IPS-NIHi7 (cell line): ENCODE measurements at regions not wholly inside any gene's neighbourhood (a gene's known extent, or its start where the extent isn't known, plus 50 kb on each side); places are given as distances from the start of the nearest gene placed in this dataset.
"Not testable (repeated sequence)": the region's sequence is repeated elsewhere in the genome, so short reads cannot be mapped to it uniquely, and the experiment has no call there.

ENCODE experiments used
- DNase-seq: peaks from one replicate; pipeline ENCODE4 v3.0.0; 2012; ENCODE audit warnings: mixed read lengths; ENCODE audit errors: extremely low spot score

DNA sequence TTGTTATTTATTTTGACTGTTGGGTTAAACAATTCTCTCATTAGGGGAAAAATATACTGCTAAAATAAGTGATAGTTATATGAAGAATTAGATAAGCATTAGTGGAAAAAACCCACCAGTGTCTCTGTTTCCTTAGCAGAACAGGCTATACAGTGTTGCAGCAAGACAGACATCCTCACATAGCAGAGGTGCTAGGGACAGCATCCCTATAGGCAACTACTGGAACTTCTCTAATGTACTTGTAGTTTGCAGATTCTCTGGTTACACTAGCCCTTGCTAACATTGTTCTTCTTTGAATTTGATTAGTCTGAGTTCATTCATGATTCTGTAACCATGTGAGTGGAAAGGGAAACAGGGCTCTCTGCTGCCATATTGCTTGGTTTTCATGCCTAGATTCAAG, 661.8 kb upstream of the RGMB start:
- peak; percentile 24 for DNase-seq

DNA sequence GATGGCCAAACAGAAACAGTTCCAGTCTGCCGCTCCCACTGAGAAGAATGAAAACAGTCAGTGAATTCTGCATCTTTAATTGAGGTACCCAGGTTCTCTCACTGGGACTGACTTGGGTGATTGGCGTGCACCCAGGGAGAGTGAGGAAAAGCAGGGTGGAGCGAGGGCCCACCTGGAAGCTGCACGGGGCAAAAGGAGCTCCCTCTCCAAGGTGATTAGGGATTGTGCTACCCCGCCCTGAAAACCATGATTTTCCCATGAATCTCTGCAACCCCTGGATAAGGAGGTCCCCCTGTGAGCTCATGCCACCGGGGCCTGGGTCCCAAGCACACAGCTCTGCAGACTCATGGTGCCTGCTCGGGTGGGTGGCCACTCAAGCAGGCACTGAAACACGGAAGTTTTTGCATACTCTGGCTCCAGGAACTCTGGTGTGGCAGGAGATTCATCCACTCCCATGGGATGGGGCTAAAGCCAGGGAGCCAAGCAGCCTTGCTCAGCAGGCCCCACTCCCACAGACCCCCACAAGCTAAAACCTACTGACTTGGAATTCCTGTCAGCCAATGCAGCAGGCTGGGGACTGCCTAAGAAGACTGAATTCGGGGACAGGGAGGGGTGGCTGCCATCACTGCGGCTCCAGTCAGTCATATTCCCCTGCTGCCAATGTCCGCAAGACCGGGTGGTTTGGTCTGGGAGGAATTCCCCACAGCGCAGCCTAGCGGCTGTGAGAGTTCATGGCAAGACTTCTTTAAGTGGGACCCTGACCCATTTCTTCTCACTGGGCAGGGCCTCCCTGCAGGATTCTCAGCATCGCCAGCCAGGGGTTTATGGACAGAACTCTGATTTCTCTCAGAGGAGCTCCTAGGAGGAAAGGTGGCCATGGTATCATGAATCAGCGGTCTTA, 652.2 kb upstream of the RGMB start:
- peak; percentile 41 for DNase-seq

DNA sequence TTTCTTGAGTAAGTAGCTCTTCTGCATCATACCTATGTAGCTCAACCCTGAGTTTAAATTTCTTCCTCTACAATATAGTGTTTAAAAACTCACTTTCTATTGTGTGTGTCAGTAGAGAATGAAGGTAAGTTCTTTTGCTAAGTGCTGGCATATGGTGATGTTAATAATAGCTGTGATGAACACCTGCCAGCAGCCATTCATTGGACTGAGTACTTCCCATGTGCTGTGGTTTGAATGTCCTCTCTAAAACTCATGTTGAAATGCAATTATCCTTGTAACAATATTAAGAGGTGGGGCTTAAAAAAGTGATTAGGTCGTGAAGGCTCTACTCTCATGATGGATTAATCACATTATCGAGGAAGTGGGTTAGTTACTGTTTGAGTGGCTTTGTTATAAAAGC, 645.2 kb upstream of the RGMB start:
- DNase-seq = no peak

DNA sequence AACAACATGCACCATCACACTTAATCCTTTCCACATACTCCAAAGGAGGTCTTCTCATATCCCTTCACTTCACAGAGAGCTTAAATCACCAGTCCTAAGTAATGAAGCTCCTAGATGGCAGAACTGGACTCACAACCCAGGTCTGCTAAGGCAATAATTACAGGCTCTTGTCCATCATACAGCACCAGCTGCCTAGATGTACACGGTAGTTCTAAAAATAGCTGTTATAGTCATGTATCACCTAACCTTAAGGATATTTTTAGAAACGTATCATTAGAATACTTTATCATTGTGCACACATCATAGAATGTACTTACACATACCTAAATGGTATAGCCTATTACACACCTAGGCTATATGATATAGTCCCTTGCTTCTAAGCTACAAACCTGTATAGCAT, 644.6 kb upstream of the RGMB start:
- no peak for DNase-seq

DNA sequence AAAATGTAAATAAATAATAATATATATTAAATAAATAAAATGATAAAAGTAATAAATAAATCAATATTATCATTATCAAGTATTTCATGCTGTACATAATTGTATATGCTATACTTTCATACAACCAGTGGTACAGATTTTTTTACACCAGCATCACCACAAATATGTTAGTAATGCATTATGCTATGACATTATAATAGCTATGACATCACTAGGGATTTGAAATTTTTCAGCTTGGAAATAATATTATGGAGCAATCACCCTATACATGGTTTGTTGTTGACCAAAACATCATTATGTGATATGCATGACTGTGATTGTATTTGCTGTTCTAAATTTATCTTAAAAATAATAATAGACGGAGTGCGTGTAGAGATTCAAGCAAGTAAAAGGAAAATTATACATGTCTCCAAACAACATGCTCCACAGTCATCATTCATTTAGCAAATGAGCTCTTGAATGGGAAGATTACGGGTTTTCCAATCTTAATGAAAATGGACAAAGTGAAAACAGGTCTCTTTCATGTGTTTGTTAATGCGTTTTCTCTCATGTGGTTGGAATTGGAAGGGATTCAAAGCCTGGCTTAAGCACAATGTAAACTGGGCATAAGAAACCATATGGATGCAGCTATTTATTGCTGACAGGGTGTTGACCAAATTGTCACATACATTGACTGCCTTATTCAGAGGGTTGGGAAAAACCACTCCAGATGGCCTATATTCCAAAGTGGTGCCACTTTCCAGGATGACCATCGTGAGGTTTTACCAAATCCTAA, 643.0 kb upstream of the RGMB start:
- DNase-seq = no peak

DNA sequence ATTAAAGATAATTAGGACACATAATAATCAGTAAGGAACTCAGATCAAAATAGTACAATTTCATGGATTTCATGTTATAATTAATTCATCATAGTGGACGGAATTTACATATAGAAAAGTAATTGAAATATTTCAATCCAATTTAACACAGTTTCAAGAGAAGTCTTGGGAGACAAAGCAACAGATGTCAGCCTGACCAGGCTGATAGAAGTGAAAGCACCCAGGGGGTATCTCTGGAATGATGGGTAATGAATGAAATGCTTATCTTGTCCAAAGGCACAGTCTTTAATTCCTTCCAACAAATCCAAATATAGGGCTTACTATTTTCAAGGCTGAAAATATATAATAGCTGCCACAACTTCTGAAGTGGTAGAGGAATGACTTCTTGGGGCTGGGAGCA, 629.3 kb upstream of the RGMB start:
- DNase-seq = no peak

DNA sequence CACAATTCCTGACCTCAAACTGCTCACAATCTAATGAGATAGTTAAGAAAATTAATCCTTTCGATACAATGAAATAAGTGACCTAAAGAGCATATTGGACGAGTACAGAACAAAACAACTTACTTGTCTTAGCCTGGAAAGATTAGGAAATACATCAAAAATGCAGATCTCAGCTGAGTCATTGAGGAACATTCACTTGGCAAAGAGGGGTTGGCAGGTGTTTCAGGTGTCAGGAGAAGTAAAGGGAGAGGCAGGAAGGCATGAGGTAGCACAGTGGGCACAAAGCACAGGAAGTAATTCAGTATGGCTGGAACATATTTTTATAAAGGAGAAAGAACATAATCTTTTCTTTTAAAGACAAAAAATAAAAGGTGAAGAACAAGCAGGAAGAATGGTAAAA, 628.8 kb upstream of the RGMB start:
- DNase-seq = no peak

DNA sequence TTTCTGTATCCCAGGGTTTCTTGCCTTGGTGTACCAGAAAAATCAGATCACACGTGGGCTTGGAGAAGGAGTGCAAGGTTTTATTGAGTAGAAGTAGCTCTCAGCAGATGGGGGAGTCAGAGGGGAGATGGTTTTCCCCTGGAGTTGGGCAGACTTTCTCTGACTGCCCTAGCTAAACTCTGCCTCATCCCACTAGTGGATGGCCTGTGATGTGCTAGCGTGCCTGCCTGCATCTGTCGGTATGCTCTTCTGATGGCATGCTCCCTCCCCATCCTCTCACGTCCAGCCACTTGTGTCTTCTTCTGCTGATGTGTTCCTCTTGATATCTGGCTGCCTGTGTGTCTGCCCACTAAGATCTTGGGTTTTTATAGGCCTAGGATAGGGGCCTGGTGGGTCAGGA, 616.1 kb upstream of the RGMB start:
- peak; percentile 23 for DNase-seq

DNA sequence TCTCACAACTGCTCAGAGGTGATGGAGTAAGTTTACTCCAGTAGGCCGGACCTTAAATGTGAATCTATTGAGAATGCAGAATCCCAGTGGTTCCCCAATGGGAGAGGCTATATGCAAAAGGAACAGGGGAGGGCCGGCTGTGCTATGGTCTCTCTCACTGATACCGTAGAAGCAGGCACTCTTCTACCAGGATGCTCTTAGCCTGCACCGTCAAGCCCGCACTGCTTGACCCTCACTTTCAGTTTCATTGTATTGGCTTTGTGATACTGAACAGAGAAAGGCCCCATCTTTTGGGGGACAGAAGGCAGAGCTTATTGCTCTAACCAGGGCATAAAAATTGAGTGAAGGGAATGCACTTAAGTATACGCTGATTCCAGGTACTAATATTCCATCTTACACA, 615.0 kb upstream of the RGMB start:
- no peak for DNase-seq

DNA sequence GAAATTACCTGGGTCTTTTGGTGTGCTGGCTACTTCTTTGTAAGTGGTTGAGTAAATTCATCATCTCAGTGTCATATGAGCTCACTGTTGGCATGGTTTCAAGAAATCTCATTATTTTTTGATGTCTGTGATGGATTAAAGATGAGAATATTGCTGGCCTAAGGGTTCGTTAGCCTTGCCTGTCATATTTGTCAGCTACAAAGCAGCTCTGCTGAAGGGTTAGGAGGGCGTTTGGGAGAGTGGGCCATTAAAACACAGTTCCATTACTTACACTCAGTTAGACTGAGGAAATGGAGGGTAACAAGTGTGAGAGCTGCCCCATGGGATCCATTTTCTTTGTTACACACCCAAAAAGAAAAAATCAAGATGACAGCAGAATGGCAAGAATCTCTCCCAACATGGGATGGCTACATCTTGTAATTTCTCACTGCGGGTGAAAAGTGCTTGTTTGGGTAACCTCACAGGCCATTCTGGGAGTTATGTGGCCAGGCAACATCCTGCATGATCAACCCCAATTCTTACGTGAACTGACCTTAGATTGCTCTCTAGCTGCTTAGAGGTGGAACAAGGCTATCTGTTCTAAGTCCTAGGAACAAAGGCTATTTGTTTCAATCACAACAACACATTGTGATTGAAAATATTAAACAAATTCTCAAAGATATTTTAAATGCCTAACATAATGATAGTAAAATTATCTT, 609.5 kb upstream of the RGMB start:
- DNase-seq = no peak

DNA sequence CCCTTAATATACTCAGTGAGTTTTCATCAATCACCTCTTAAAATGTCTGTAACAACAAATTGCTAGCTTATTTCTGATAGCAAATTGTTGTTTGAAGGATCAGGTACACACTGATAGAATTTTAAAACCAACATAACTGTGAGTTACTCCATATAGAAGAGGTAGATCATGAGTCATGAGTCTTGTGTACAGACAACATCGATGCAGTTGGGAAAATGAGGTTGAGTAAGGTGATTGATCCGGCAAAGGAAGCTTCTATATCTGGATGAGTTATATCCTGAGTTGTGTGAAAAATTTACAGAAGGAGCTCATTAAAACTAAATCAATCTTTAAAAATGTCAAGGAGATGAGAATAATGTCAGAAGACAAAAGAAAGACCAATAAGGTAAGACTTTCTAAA, 604.6 kb upstream of the RGMB start:
- no peak for DNase-seq

DNA sequence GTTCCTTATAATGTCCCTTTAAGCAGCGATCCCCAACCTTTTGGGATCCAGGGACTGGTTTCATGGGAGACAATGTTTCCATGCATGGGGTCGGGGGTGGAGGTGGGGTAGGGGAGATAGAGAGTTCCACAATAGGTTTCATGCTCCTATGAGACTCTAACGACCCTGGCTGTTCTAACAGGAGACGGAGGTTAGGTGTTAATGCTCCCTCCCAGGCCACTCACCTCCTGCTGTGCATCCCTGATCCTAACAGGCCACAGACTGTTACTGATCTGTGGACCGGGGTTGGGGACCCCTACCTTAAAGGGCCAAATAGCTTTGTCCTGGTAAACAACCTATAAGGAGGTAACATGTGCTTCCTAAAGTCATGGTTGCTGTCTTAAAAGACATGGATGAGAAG, 602.5 kb upstream of the RGMB start:
- peak; percentile 11 for DNase-seq

DNA sequence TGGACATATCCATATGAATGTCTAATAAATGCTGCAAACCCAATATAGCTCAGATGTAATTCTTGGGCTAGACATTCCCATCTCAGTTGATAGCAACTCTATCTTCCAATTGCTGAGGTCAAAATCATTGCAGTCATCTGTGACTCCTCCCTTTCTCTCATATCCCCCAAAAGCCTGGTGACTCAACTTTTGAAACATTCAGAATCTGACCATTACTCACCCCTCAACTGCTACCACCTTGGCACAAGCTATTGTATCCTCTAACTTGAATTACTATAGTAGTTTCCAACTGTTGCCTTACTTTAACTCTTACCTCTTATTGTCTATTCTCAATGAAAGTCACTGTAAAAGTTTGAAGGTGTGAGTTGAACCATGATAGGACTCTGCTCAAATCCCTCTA, 600.1 kb upstream of the RGMB start:
- DNase-seq = no peak

DNA sequence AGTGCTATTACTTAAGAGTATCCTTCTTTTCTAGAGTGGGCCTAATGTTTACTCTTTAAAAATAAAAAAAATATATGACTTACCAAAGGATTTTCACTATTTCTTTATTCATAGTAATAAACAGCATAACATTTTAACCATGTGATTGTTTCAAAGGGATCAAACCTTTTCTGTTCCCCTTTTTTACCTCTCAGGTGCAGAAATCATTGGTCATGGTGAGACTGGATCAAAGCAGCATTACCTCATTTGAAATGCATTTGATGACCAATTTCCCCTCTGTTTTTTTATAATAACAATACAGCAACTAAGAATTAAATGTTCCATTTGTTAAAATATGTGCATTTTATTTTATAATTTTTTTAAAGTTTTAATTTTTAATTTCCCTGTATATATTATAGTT, 598.0 kb upstream of the RGMB start:
- DNase-seq = no peak

DNA sequence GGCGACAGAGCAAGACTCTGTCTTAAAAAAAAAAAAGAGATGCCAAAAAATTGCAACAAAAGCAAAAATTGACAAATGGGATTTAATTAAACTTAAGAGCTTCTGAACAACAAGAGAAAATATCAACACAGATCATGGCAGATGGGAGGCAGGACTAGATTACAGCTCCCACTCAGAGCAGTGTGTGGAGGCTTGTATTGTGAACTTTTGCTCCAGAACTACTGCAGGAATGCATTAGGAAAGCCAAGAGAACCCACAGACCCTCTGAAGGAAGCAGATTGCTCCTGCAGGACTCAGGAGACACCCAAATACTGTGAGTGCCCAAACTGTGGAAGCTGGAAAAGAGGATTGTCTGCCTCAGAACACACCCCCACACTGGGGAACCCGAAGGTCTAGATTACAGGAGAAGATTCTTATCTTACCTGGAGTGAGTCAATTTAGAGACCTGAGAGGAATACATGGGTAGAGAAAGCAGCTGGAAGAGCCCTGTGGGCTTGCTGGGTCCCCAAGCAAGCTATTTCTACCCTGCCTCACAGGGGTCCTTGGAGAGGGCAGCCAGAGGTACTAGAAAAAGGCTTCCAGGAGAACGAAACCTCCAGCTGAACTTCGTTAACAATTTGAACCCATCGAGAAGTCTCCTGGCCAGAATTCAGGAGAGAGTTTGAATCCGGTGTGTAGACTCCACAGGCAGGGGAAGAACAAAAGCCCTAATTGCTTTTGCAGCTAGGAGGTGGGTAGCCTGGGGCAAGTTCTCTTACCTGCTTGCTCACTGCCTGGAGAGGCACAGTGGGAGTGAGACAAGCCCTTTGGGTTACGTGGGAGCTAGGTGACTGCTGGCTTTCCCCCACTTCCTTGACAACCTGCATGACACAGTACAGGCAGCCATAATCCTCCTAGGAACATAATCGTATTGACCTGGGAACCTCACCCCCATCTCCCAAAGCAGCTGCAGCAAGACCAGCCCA, 593.4 kb upstream of the RGMB start:
- DNase-seq = no peak

DNA sequence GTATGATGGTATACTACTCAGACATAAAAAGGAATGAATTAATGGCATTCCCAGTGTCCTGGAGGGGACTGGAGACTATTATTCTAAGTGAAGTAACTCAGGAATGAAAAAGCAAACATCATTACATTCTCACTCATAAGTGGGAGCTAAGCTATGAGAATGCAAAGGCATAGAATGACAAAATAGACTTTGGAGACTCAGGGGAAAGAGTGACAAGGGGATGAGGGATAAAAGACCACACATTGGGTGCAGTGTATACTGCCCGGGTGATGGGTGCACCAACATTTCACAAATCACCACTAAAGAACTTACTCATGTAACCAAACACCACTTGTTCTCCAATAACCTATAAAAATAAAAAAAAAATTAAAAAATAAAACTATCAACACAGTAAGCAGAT, 587.3 kb upstream of the RGMB start:
- no peak for DNase-seq

DNA sequence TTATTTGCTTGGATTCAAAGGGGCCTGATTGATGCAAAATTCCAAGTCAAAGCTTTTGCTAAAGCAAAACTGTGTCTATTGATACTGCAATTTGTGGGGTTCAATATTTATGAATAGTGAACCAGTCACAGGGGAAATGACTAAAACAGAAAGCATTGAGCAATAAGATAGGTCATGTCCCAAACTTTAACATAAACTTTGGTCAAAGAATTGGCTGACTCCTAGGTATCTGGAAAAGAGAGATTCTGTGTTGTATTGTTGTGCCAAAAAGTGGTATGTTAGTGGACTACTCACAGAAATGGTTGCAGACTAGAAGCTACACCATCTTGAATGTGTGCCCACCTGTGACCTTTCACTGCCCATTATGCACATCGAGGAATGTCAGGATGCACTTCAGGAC, 585.5 kb upstream of the RGMB start:
- no peak for DNase-seq

DNA sequence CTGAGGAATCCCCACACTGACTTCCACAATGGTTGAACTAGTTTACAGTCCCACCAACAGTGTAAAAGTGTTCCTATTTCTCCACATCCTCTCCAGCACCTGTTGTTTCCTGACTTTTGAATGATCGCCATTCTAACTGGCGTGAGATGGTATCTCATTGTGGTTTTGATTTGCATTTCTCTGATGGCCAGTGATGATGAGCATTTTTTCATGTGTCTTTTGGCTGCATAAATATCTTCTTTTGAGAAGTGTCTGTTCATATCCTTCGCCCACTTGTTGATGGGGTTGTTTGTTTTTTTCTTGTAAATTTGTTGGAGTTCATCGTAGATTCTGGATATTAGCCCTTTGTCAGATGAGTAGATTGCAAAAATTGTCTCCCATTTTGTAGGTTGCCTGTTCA, 583.1 kb upstream of the RGMB start:
- not testable (repeated sequence) for DNase-seq

DNA sequence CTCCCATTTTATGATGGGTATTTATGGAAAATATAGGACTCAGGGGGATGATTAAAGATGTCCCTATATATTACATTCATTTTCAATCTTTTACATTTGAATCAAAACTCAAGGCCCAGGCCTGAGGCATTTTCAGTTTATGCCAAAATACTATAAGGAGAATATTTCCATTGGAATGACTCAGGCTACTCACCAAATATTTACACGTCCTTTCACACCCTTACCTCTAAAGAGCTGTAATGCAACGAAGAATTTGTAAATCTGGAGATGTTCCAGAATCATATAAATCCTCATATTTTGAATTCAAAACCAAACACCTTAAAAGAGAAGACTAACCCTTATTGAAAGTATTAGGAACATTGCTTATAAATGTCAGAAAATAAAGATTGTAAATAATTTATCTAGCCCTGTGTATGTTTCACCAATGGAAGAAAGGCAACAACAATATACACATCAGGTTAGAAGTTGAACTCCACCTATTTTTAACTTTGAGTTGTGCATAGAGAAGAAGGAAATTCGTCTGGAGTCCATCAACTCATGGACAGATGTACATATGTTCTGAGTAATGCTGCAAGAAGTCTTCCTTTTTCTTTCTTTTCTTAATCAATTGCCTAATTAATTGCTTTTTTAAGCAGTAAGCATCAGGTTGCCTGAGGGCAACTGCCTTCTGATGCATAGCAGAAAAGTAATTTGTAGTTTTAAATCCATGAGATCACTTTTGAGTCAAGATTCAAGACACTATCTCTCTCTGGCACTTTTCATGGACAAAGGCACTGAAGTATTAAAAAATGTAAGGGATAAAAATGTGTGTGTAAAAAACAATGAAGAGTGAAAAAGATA, 579.3 kb upstream of the RGMB start:
- no peak for DNase-seq

DNA sequence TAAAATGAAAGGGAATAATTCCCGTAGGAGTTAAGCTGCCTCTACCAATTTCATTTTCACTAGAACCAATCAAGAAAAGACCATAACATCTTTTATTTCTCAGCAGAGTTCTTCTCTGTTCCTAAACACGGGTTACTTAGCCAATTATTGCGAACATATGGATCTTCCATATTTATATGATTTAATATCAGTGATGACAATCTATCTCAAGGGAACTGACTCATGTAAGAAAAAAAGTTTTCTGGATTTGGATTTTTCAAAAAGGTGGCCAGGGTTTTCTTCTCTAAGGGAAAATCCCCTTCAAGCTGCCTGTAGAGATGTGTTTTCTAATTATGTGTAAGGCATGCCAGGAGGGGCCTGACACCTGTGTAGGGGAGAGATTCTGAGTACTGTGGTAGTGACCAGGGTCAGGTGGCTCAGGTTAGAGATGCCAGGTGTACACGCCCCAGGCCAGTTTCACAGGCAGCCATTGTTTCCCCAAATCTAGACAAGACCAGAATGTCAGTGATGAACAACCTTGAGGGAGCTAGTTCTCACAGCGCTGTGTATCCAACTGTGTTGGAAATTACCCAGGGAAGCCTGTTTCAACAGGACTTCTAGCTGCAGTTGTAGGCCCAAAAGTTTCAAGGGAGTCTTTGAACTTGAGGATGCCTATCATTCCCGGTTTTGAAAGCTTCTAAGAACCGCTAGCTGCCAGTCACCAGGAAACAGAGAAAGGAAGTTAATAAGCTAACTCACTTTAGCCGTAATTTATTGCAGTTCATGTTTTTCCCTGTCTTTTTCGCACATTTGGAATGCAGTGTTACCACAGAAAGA, 572.5 kb upstream of the RGMB start:
- DNase-seq = no peak
